Lower leg skin (tissue), 4 donors: ENCODE measurements at regions not wholly inside any gene's neighbourhood (a gene's known extent, or its start where the extent isn't known, plus 50 kb on each side); places are given as distances from the start of the nearest gene placed in this dataset.

Source experiments
- DNase-seq, 2 donors: peaks; one replicate each; pipeline ENCODE4 v3.0.0-alpha.2; 2019; ENCODE audit warnings: low spot score in 2 of 2
- H3K4me3 ChIP-seq: fragments of 200-600 bp; sonication (generic); 2 replicates; pipeline ENCODE4 v1.5.1; 2017; ENCODE audit warnings: mild to moderate bottlenecking, low read depth; ENCODE audit not compliant: poor library complexity, severe bottlenecking
- POLR2A ChIP-seq, 2 donors: fragments of 450-650 bp; IDR thresholded peaks; one replicate each; pipeline ENCODE4 v1.6.1; 2016 to 2017; ENCODE audit warnings: antibody characterized with exemption in 2 of 2, mild to moderate bottlenecking in 1 of 2, moderate library complexity in 1 of 2
- WGBS, 2 donors: methylation state at CpG; one replicate each; pipeline ENCODE4 v1.1.5; 2018; 5-methylcytosine and 5-hydroxymethylcytosine counted together
- intact Hi-C: fragments of 100-400 bp; cut with DNase I; formaldehyde crosslinking; loops from one replicate; pipeline ENCODE4 v1.15.0; 2023; ENCODE audit warnings: low total_unique reads
- TF ChIP-seq, protein P1 (sequence below), 3 donors: fragments of 450-650 bp; IDR thresholded peaks; one replicate each; pipeline ENCODE4 v1.5.1; 2016; ENCODE audit warnings: antibody characterized with exemption in 3 of 3, mild to moderate bottlenecking in 3 of 3, moderate library complexity in 2 of 3

GRCh38 chr9:91086657-91087461, 274.9 kb downstream of the AUH start:
- H3K4me3 ChIP-seq = no peak overlapping the region
- intact Hi-C loops = no loop called here

DNA sequence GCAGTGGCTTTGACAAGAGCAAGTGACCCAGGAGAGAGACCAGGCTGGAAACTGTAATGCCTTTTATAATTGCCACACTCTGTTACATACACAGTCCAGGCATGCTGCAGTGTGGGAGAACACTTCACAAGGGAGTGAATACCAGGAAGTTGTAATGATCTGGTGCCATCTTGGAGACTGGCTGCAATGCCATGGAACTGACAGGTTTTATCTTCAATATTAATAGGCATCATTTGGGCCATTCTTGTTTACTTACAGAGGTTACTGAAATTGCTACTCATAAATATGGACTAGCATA, 274.3 kb downstream of the AUH start:
- no peak overlapping the region for H3K4me3 ChIP-seq
- DNase-seq = no peak
- intact Hi-C loops = no loop called here
- TF ChIP-seq, protein P1, sequence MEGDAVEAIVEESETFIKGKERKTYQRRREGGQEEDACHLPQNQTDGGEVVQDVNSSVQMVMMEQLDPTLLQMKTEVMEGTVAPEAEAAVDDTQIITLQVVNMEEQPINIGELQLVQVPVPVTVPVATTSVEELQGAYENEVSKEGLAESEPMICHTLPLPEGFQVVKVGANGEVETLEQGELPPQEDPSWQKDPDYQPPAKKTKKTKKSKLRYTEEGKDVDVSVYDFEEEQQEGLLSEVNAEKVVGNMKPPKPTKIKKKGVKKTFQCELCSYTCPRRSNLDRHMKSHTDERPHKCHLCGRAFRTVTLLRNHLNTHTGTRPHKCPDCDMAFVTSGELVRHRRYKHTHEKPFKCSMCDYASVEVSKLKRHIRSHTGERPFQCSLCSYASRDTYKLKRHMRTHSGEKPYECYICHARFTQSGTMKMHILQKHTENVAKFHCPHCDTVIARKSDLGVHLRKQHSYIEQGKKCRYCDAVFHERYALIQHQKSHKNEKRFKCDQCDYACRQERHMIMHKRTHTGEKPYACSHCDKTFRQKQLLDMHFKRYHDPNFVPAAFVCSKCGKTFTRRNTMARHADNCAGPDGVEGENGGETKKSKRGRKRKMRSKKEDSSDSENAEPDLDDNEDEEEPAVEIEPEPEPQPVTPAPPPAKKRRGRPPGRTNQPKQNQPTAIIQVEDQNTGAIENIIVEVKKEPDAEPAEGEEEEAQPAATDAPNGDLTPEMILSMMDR (IDR thresholded peaks at IDR 0.05) = no peak
- no peak for TF ChIP-seq POLR2A (IDR thresholded peaks at IDR 0.05)

More at GRCh38 chr9:91086657-91087461, 274.9 kb downstream of the AUH start:
- TF ChIP-seq POLR2A (IDR thresholded peaks at IDR 0.05) = no peak
- TF ChIP-seq, protein P1 (IDR thresholded peaks at IDR 0.05) = no peak
- DNase-seq = no peak

DNA sequence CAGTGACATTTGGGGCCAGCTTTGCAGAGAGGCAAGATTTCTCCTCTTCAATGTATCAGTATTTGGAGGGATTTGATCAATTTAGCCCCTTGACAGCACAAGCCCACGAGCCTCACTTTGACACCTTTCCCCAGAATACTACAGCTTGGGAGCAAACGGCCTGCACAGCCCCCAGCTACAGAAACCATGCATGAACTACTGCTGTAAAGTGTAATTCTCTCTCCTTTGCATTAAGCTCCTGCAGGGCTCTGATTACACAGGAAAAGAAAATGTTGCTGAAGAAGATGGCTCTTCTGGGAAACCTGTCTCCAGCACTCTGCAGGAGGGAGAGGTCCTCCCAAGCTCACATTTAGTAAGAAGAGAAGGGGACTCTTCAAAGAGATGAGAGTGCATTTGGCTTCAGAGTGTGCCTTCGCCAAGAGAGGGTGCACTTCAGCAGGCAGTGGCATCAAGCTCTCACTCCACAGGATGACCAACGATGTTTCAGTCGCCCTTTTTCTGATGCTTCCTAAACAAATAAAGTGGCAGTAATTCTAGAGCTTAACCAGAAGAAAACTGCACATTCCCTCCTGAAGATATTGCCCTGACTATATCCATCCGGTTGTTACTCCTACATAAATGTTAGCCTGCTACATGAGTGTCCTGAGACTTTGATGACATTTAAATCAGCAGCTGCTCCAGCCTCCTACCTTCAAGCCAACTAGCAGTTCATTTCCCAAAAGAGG, 272.2 kb downstream of the AUH start:
- WGBS, 2 donors = 38 to 56% methylated on average over 6 of the region's 6 CpGs
- no peak for DNase-seq
- intact Hi-C loops = no loop called here
- no peak overlapping the region for H3K4me3 ChIP-seq
- TF ChIP-seq, protein P1 (IDR thresholded peaks at IDR 0.05) = no peak
- no peak for TF ChIP-seq POLR2A (IDR thresholded peaks at IDR 0.05)

- H3K4me3 ChIP-seq = no peak overlapping the region
- intact Hi-C loops = no loop called here
- WGBS, 2 donors = 89 to 94% methylated on average over 5 of the region's 5 CpGs
- no peak for DNase-seq
- no peak for TF ChIP-seq POLR2A (IDR thresholded peaks at IDR 0.05)
- TF ChIP-seq, protein P1 (IDR thresholded peaks at IDR 0.05) = no peak
These were observed 271.6 kb downstream of the AUH start for GRCh38 chr9:91090130-91090410.

DNA sequence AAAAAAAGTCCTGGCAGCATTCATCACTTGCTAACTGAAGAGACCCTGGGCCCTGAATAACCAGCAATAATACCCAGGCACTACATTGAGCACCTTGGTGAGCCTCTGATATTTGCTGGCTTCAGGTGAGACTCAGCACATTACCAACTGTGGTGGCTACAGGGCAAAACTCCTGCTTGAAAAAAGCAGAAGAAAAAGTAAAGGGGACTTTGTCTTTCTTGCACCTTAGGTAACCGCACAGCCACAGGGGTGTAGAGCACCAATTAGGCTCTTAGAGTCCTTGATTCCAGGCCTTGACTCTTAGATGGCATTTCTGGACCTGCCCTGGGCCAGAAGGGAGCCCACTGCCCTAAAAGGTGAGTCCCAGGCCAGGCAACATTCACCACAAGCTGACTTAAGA, 269.5 kb downstream of the AUH start:
- intact Hi-C loops = no loop called here
- H3K4me3 ChIP-seq = no peak overlapping the region
- no peak for DNase-seq
- no peak for TF ChIP-seq POLR2A (IDR thresholded peaks at IDR 0.05)
- TF ChIP-seq, protein P1 (IDR thresholded peaks at IDR 0.05) = no peak
- WGBS, 2 donors = 95 to 100% methylated on average over 1 of the region's 1 CpG
